22Rv1 (cell line): ENCODE measurements at regions not wholly inside any gene's neighbourhood (a gene's known extent, or its start where the extent isn't known, plus 50 kb on each side); places are given as distances from the start of the nearest gene placed in this dataset.

Experiments used
- CTCF ChIP-seq: fragments of 450-650 bp; IDR thresholded peaks from 2 replicates; pipeline ENCODE4 v1.5.1; 2017; ENCODE audit warnings: mild to moderate bottlenecking
- ZFX ChIP-seq: fragments of 450-650 bp; IDR thresholded peaks from 2 replicates; pipeline ENCODE4 v1.6.1; 2017; ENCODE audit warnings: antibody characterized with exemption, borderline replicate concordance

GRCh38 chr16:64749346-64749745, 372.5 kb downstream of the CDH11 start:
- TF ChIP-seq CTCF (no peak), ZFX (no peak)
